Smooth muscle cell (in vitro differentiated cells): ENCODE measurements at regions not wholly inside any gene's neighbourhood (a gene's known extent, or its start where the extent isn't known, plus 50 kb on each side); places are given as distances from the start of the nearest gene placed in this dataset.

ENCODE experiments used
- DNase-seq: peaks from one replicate; lab custom pipeline; 2025; ENCODE audit not compliant: unreplicated experiment; lab: John Stamatoyannopoulos, UW
- H2AFZ ChIP-seq: fragments of 200-600 bp; sonication (generic); 2 replicates; pipeline ENCODE4 v1.6.0; 2016; ENCODE audit warnings: antibody characterized with exemption, low read depth, mild to moderate bottlenecking
- H3F3A ChIP-seq: fragments of 200-600 bp; sonication (generic); 2 replicates; pipeline ENCODE4 v1.6.0; 2017; ENCODE audit warnings: antibody characterized with exemption, low read depth
- H3K27ac ChIP-seq: fragments of 200-600 bp; sonication (generic); 2 replicates; pipeline ENCODE4 v1.5.1; 2016; ENCODE audit warnings: low read depth, mild to moderate bottlenecking
- H3K27me3 ChIP-seq: fragments of 200-600 bp; sonication (generic); 2 replicates; pipeline ENCODE4 v1.6.1; 2016; ENCODE audit warnings: low read depth, mild to moderate bottlenecking
- H3K36me3 ChIP-seq: fragments of 200-600 bp; sonication (generic); 2 replicates; pipeline ENCODE4 v1.5.1; 2016; ENCODE audit warnings: low read depth
- H3K4me1 ChIP-seq: fragments of 200-600 bp; sonication (generic); 2 replicates; pipeline ENCODE4 v1.5.1; 2016; ENCODE audit warnings: low read depth
- H3K4me2 ChIP-seq: fragments of 200-600 bp; sonication (generic); 2 replicates; pipeline ENCODE4 v1.6.0; 2016; ENCODE audit warnings: mild to moderate bottlenecking
- H3K4me3 ChIP-seq: fragments of 200-600 bp; sonication (generic); 2 replicates; pipeline ENCODE4 v1.5.1; 2016; ENCODE audit warnings: mild to moderate bottlenecking
- H3K79me2 ChIP-seq: fragments of 200-600 bp; sonication (generic); 2 replicates; pipeline ENCODE4 v1.6.0; 2016; ENCODE audit warnings: low read depth, mild to moderate bottlenecking
- H3K9ac ChIP-seq: fragments of 200-600 bp; sonication (generic); 2 replicates; pipeline ENCODE4 v1.6.0; 2016; ENCODE audit warnings: low read depth
- H3K9me3 ChIP-seq: fragments of 200-600 bp; sonication (generic); replicated peaks from 2 replicates; pipeline ENCODE4 v1.5.1; 2016; ENCODE audit warnings: low read depth
- H4K20me1 ChIP-seq: fragments of 200-600 bp; sonication (generic); 2 replicates; pipeline ENCODE4 v1.6.0; 2016; ENCODE audit warnings: low read depth
- WGBS: methylation state at CpG from one replicate; pipeline ENCODE4 v1.1.7; 2016; ENCODE audit warnings: low lambda C conversion rate; 5-methylcytosine and 5-hydroxymethylcytosine counted together
- TF ChIP-seq, protein P1 (sequence below): fragments of 200-600 bp; sonication (generic); IDR thresholded peaks from 2 replicates; pipeline ENCODE4 v1.5.1; 2017; ENCODE audit warnings: borderline replicate concordance, mild to moderate bottlenecking, antibody characterized with exemption; ENCODE audit not compliant: insufficient read depth, poor library complexity, severe bottlenecking

DNA sequence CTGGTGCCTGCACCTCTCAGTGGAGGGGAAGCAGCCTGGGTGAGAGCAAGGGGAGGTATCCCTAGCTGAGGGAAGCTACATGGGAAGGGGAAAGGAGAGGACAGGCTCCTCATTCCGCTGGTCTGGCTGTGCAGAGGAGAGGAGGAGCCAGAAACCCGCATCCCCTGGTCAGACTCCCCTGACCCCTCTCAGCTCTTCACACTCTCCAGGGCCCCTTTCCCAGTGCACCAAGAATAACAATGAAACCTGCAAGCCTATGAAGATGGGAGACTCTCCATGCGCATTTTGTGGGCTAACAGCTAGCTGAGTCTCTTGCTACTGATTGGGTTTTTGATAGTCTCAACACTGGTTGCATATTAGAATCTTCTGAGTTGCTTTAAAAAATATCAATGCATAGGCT is 319.9 kb upstream of the COBL start:
- no peaks in the 10 kb centered on the region for H4K20me1 ChIP-seq
- peaks cover 9% of the 10 kb centered on the region for H3F3A ChIP-seq
- H2AFZ ChIP-seq, result no peak overlapping the region
- H3K4me2 ChIP-seq, result no peak overlapping the region
- no peak overlapping the region for H3K4me3 ChIP-seq
- TF ChIP-seq, protein P1, sequence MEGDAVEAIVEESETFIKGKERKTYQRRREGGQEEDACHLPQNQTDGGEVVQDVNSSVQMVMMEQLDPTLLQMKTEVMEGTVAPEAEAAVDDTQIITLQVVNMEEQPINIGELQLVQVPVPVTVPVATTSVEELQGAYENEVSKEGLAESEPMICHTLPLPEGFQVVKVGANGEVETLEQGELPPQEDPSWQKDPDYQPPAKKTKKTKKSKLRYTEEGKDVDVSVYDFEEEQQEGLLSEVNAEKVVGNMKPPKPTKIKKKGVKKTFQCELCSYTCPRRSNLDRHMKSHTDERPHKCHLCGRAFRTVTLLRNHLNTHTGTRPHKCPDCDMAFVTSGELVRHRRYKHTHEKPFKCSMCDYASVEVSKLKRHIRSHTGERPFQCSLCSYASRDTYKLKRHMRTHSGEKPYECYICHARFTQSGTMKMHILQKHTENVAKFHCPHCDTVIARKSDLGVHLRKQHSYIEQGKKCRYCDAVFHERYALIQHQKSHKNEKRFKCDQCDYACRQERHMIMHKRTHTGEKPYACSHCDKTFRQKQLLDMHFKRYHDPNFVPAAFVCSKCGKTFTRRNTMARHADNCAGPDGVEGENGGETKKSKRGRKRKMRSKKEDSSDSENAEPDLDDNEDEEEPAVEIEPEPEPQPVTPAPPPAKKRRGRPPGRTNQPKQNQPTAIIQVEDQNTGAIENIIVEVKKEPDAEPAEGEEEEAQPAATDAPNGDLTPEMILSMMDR, result no peak
- H3K36me3 ChIP-seq, result no peaks in the 10 kb centered on the region
- peaks cover 19% of the 10 kb centered on the region for H3K4me1 ChIP-seq
- H3K27me3 ChIP-seq, result no peaks in the 10 kb centered on the region
- no peaks in the 10 kb centered on the region for H3K79me2 ChIP-seq
- H3K27ac ChIP-seq, result no peak overlapping the region
- no peak overlapping the region for H3K9ac ChIP-seq
- H3K9me3 ChIP-seq, result no peaks in the 10 kb centered on the region
- 93% methylated on average over 3 of the region's 3 CpGs for whole genome bisulfite sequencing
- DNase-seq, result no peak

DNA sequence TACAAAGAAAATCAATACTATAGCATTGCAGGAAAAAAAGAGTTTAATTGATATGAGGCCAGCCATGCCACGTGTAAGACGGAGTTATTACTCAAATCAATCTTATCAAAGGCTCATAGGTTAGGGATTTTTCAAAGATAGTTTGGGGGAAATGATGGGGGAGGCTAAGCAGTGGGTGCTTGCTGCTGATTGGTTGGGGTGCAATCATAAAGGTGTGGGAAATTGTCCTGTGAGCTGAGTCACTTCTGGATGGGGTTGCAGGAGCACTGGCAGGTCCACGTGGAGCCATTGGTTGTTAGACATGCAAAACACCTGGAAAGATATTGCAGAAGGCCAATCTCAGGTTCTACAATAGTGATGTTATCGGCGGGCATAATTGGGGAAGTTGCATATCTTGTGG is 319.2 kb upstream of the COBL start:
- Histone ChIP-seq H3K9ac (no peak overlapping the region), H3K9me3 (no peaks in the 10 kb centered on the region), H3K4me1 (peaks cover 19% of the 10 kb centered on the region), H3K27me3 (no peaks in the 10 kb centered on the region), H2AFZ (no peak overlapping the region), H4K20me1 (no peaks in the 10 kb centered on the region), H3K4me2 (no peak overlapping the region), H3F3A (peaks cover 9% of the 10 kb centered on the region), H3K36me3 (no peaks in the 10 kb centered on the region), H3K27ac (no peak overlapping the region), H3K4me3 (no peak overlapping the region), H3K79me2 (no peaks in the 10 kb centered on the region)
- WGBS, result 80% methylated on average over 5 of the region's 5 CpGs
- DNase-seq, result no peak
- TF ChIP-seq, protein P1, result no peak

DNA sequence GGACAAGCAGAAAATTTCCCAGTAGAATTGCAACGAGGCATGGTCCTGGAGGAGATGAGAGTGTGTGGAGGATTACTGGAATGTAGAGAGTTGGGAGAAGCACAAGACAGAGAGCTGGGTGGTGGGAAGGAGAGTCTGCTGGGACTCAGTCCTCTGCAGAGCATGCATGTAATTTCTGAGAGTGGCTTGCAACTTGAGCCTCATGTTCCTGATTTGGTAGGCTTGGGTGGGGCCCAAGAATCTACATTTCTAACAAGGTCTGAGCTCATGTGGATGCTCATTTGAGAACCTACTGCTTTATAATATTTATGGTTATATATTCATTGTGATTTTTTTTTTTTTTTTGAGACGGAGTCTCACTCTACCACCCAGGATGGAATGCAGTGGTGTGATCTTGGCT is 317.9 kb upstream of the COBL start:
- H3K27me3 ChIP-seq, result no peaks in the 10 kb centered on the region
- no peak overlapping the region for H3K9ac ChIP-seq
- DNase-seq, result no peak
- no peaks in the 10 kb centered on the region for H3K79me2 ChIP-seq
- H3K4me3 ChIP-seq, result no peak overlapping the region
- H3K36me3 ChIP-seq, result no peaks in the 10 kb centered on the region
- H3K4me2 ChIP-seq, result peak overlapping the region; percentile 16
- TF ChIP-seq, protein P1, result no peak
- WGBS, result 64% methylated on average over 2 of the region's 2 CpGs
- peaks cover 11% of the 10 kb centered on the region for H3K4me1 ChIP-seq
- no peaks in the 10 kb centered on the region for H4K20me1 ChIP-seq
- H3F3A ChIP-seq, result peaks cover 6% of the 10 kb centered on the region
- H3K9me3 ChIP-seq, result no peaks in the 10 kb centered on the region
- peak overlapping the region; percentile 37 for H3K27ac ChIP-seq
- no peak overlapping the region for H2AFZ ChIP-seq

DNA sequence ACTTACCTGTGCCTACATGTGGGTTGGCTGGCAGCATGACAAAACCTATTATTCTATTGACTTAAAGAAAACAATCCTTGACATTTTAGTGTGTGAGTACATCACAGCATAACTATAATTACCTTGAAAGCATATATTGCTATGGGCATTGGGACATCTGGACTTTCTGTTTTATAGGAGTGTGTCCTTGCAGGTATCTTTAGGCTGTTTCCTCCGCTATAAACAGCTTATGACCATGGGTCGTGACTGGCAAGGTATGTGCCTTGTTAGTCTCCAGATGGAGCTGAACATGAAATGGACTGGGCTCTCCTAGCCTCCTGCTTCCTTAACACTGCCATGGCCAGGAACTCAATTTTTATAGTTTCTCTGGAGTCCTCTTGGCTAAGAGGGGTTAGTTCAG is 317.4 kb upstream of the COBL start:
- peak overlapping the region; percentile 16 for H3K4me2 ChIP-seq
- no peaks in the 10 kb centered on the region for H3K36me3 ChIP-seq
- no peaks in the 10 kb centered on the region for H3K9me3 ChIP-seq
- no peaks in the 10 kb centered on the region for H4K20me1 ChIP-seq
- no peak overlapping the region for H3K9ac ChIP-seq
- no peak for DNase-seq
- TF ChIP-seq, protein P1, result no peak
- no peaks in the 10 kb centered on the region for H3K27me3 ChIP-seq
- no peak overlapping the region for H2AFZ ChIP-seq
- no peaks in the 10 kb centered on the region for H3K79me2 ChIP-seq
- H3F3A ChIP-seq, result peaks cover 6% of the 10 kb centered on the region
- H3K4me1 ChIP-seq, result peaks cover 11% of the 10 kb centered on the region
- H3K4me3 ChIP-seq, result no peak overlapping the region
- 85% methylated on average over 2 of the region's 2 CpGs for WGBS
- H3K27ac ChIP-seq, result peak overlapping the region; percentile 37
